HEK293 (cell line): ENCODE measurements at regions not wholly inside any gene's neighbourhood (a gene's known extent, or its start where the extent isn't known, plus 50 kb on each side); places are given as distances from the start of the nearest gene placed in this dataset.

Experiments
- CTCF ChIA-PET: fragments of 350-600 bp; formaldehyde crosslinking; extraction: SDS; loops from one replicate; lab custom pipeline; 2021; ENCODE audit warnings: antibody characterized with exemption; lab: Yijun Ruan, JAX
- POLR2A ChIA-PET: fragments of 300-600 bp; formaldehyde crosslinking; extraction: SDS; loops from one replicate; lab custom pipeline; 2020; ENCODE audit warnings: antibody characterized with exemption, inconsistent platforms; lab: Yijun Ruan, JAX
- H3K27ac ChIP-seq: fragments of 200-500 bp; sonication (Bioruptor generic); 2 replicates; pipeline ENCODE4 v1.5.1; 2014; ENCODE audit warnings: low read depth, low read length, control low read depth, inconsistent platforms; ENCODE audit errors: extremely low read depth
- H3K36me3 ChIP-seq, 2 experiments: fragments of 200-500 bp in 1 of 2; sonication (Bioruptor generic) in 1 of 2; 1 replicate in 1 of 2; 2 replicates in 1 of 2; pipeline ENCODE4 v1.5.1; 2014 to 2017; ENCODE audit warnings: inconsistent platforms in 2 of 2, low read length in 2 of 2; ENCODE audit not compliant: control insufficient read depth in 2 of 2, insufficient read depth in 1 of 2
- H3K4me1 ChIP-seq: fragments of 200-500 bp; sonication (Bioruptor generic); 2 replicates; pipeline ENCODE4 v1.5.1; 2014; ENCODE audit warnings: mild to moderate bottlenecking, low read length, inconsistent platforms; ENCODE audit not compliant: control insufficient read depth, insufficient read depth
- H3K4me3 ChIP-seq: 2 replicates; pipeline ENCODE4 v1.5.1; 2011; ENCODE audit warnings: low read depth, mild to moderate bottlenecking, control low read depth, low read length, moderate library complexity
- H3K9me3 ChIP-seq: fragments of 200-500 bp; sonication (Bioruptor generic); 2 replicates; pipeline ENCODE4 v1.5.1; 2014; ENCODE audit warnings: low read depth, low read length, inconsistent platforms; ENCODE audit not compliant: control insufficient read depth, insufficient read depth
- ELK4 ChIP-seq: IDR thresholded peaks from 2 replicates; pipeline ENCODE4 v1.6.1; 2011; ENCODE audit warnings: mild to moderate bottlenecking, low read depth, low read length, borderline replicate concordance
- GLI2 ChIP-seq: fragments of 450-650 bp; formaldehyde crosslinking; IDR thresholded peaks from 2 replicates; pipeline ENCODE4; 2017; ENCODE audit warnings: missing biosample characterization, missing genetic modification characterization, low read depth, borderline replicate concordance
- INSM2 ChIP-seq: fragments of 450-650 bp; formaldehyde crosslinking; IDR thresholded peaks from 2 replicates; pipeline ENCODE4 v1.5.1; 2016; ENCODE audit warnings: missing biosample characterization, missing genetic modification characterization
- KLF17 ChIP-seq: fragments of 450-650 bp; formaldehyde crosslinking; IDR thresholded peaks from 2 replicates; pipeline ENCODE4 v1.5.1; 2016; ENCODE audit warnings: missing biosample characterization, missing genetic modification characterization
- PBX3 ChIP-seq: sonication (generic); formaldehyde crosslinking; IDR thresholded peaks from 2 replicates; pipeline ENCODE4 v1.8.1; 2022; ENCODE audit warnings: mild to moderate bottlenecking, moderate library complexity, missing genetic modification reagents
- REST ChIP-seq: fragments of 450-650 bp; formaldehyde crosslinking; IDR thresholded peaks from 2 replicates; pipeline ENCODE4 v1.5.1; 2016; ENCODE audit warnings: missing biosample characterization, missing genetic modification characterization
- ZBTB1 ChIP-seq: fragments of 450-650 bp; formaldehyde crosslinking; IDR thresholded peaks from 2 replicates; pipeline ENCODE4 v1.5.1; 2016; ENCODE audit warnings: missing biosample characterization, missing genetic modification characterization
- ZBTB49 ChIP-seq: fragments of 450-650 bp; formaldehyde crosslinking; IDR thresholded peaks from 2 replicates; pipeline ENCODE4 v1.5.1; 2016; ENCODE audit warnings: missing biosample characterization, missing genetic modification characterization, low read depth
- ZBTB8A ChIP-seq: fragments of 450-650 bp; formaldehyde crosslinking; IDR thresholded peaks from 2 replicates; pipeline ENCODE4 v1.5.1; 2016; ENCODE audit warnings: missing biosample characterization, missing genetic modification characterization
- ZNF132 ChIP-seq: fragments of 450-650 bp; formaldehyde crosslinking; IDR thresholded peaks from 2 replicates; pipeline ENCODE4 v1.5.1; 2017; ENCODE audit warnings: missing biosample characterization, missing genetic modification characterization, borderline replicate concordance
- ZNF16 ChIP-seq: fragments of 450-650 bp; formaldehyde crosslinking; IDR thresholded peaks from 2 replicates; pipeline ENCODE4 v1.5.1; 2016; ENCODE audit warnings: low read depth, missing biosample characterization, missing genetic modification characterization
- ZNF223 ChIP-seq: fragments of 450-650 bp; formaldehyde crosslinking; IDR thresholded peaks from 2 replicates; pipeline ENCODE4 v1.5.1; 2016; ENCODE audit warnings: missing biosample characterization, missing genetic modification characterization
- ZNF280D ChIP-seq: fragments of 450-650 bp; formaldehyde crosslinking; IDR thresholded peaks from 2 replicates; pipeline ENCODE4 v1.5.1; 2016; ENCODE audit warnings: missing biosample characterization, missing genetic modification characterization
- ZNF416 ChIP-seq: fragments of 450-650 bp; formaldehyde crosslinking; IDR thresholded peaks from 2 replicates; pipeline ENCODE4 v1.5.1; 2016; ENCODE audit warnings: missing biosample characterization, missing genetic modification characterization
- ZNF529 ChIP-seq: fragments of 450-650 bp; formaldehyde crosslinking; IDR thresholded peaks from 2 replicates; pipeline ENCODE4 v1.5.1; 2017; ENCODE audit warnings: missing genetic modification characterization, missing biosample characterization; ENCODE audit not compliant: insufficient replicate concordance
- ZNF530 ChIP-seq: fragments of 450-650 bp; formaldehyde crosslinking; IDR thresholded peaks from 2 replicates; pipeline ENCODE4 v1.5.1; 2016; ENCODE audit warnings: low read depth, missing biosample characterization, missing genetic modification characterization
- ZNF544 ChIP-seq: fragments of 450-650 bp; formaldehyde crosslinking; IDR thresholded peaks from 2 replicates; pipeline ENCODE4 v1.5.0; 2017; ENCODE audit warnings: missing biosample characterization, missing genetic modification characterization
- ZNF670 ChIP-seq: fragments of 450-650 bp; formaldehyde crosslinking; IDR thresholded peaks from 2 replicates; pipeline ENCODE4 v1.5.1; 2016; ENCODE audit warnings: missing biosample characterization, missing genetic modification characterization, low read depth
- ZSCAN23 ChIP-seq: fragments of 450-650 bp; formaldehyde crosslinking; IDR thresholded peaks from 2 replicates; pipeline ENCODE4 v1.5.1; 2016; ENCODE audit warnings: missing biosample characterization, missing genetic modification characterization

GRCh38 chr1:185603158-185603557, 131.0 kb upstream of the HMCN1 start:
- no peak overlapping the region for H3K4me3 ChIP-seq
- ChIA-PET POLR2A (no interaction called here), CTCF (no interaction called here)
- no peaks in the 10 kb centered on the region for H3K36me3 ChIP-seq
- TF ChIP-seq ZNF670, result no peak
- no peak for TF ChIP-seq GLI2 (tag by site-specific recombination)
- no peak for TF ChIP-seq ZNF416
- no peak for TF ChIP-seq REST (tag by site-specific recombination)
- TF ChIP-seq KLF17 (tag by site-specific recombination), result no peak
- TF ChIP-seq ZNF529 (tag by site-specific recombination), result no peak
- no peak for TF ChIP-seq ZNF16 (tag by site-specific recombination)
- TF ChIP-seq ZNF223 (tag by site-specific recombination), result no peak
- no peak for TF ChIP-seq ZNF280D (tag by site-specific recombination)
- TF ChIP-seq INSM2 (tag by site-specific recombination), result no peak
- no peak for TF ChIP-seq ZNF544 (tag by site-specific recombination)
- no peak for TF ChIP-seq ZNF132
- no peak for TF ChIP-seq PBX3 (CRISPR knock-in tag)
- TF ChIP-seq ZBTB8A (tag by site-specific recombination), result no peak
- TF ChIP-seq ZBTB49 (tag by site-specific recombination), result no peak
- TF ChIP-seq ZSCAN23 (tag by site-specific recombination), result no peak
- TF ChIP-seq ELK4, result no peak
- TF ChIP-seq ZNF530, result no peak
- no peak for TF ChIP-seq ZBTB1 (tag by site-specific recombination)
- H3K9me3 ChIP-seq, result no peaks in the 10 kb centered on the region
- H3K4me1 ChIP-seq, result no peaks in the 10 kb centered on the region
- H3K27ac ChIP-seq, result no peak overlapping the region
